Right lobe of liver (tissue), 6 donors: ENCODE measurements at regions not wholly inside any gene's neighbourhood (a gene's known extent, or its start where the extent isn't known, plus 50 kb on each side); places are given as distances from the start of the nearest gene placed in this dataset.

Experiments
- ATAC-seq, 4 donors: fragments of 200-7000 bp; cut with Tn5 transposase; one replicate each; pipeline ENCODE4 v1.9.1; 2020; ENCODE audit warnings: mild to moderate bottlenecking in 4 of 4, moderate library complexity in 4 of 4
- DNase-seq, 3 donors: peaks; one replicate each; pipeline ENCODE4 v3.0.0-alpha.2; 2020
- H3K27ac ChIP-seq, 3 donors: fragments of 200-600 bp; one replicate each; pipeline ENCODE4 v1.8.0; 2022
- H3K27me3 ChIP-seq, 2 donors: fragments of 200-600 bp; one replicate each; pipeline ENCODE4 v1.8.0; 2022
- H3K36me3 ChIP-seq, 4 donors: fragments of 200-600 bp; sonication (generic) in 1 of 4; one replicate each; pipeline versions ENCODE4 v1.5.1 to v1.8.0; 2017 to 2022; ENCODE audit warnings: control low read depth in 1 of 4
- H3K4me1 ChIP-seq, 4 donors: fragments of 200-600 bp; sonication (generic) in 1 of 4; one replicate each; pipeline versions ENCODE4 v1.5.1 to v1.8.0; 2017 to 2022; ENCODE audit warnings: control low read depth in 1 of 4
- H3K4me3 ChIP-seq, 3 donors: fragments of 200-600 bp; one replicate each; pipeline ENCODE4 v1.8.0; 2022
- H3K9me3 ChIP-seq, 4 donors: fragments of 200-600 bp; sonication (generic) in 1 of 4; one replicate each; pipeline versions ENCODE4 v1.5.1 to v1.8.0; 2017 to 2022; ENCODE audit warnings: control low read depth in 1 of 4
- POLR2A ChIP-seq: fragments of 450-650 bp; IDR thresholded peaks from one replicate; pipeline ENCODE4 v1.6.1; 2017; ENCODE audit warnings: antibody characterized with exemption, mild to moderate bottlenecking
- WGBS: methylation state at CpG from one replicate; pipeline ENCODE4 v1.1.6; 2018; ENCODE audit warnings: low coverage, low lambda C conversion rate; ENCODE audit not compliant: insufficient coverage; ENCODE audit errors: missing lambda C conversion rate; 5-methylcytosine and 5-hydroxymethylcytosine counted together
- intact Hi-C, 2 donors: fragments of 100-400 bp; cut with DNase I; formaldehyde crosslinking; loops; one replicate each; pipeline versions ENCODE4 v1.11.2 to v1.14.1; 2022
- TF ChIP-seq, protein P1 (sequence below), 4 donors: fragments of 200-600 bp in 3 of 4; fragments of 450-650 bp in 1 of 4; IDR thresholded peaks; one replicate each; pipeline versions ENCODE4 v1.5.1 to v1.8.0; 2016 to 2022; ENCODE audit warnings: antibody characterized with exemption in 4 of 4, mild to moderate bottlenecking in 2 of 4
- donor health status: DM: no; HTN: yes; CAD: no.
- donor health status: DM: no; HTN: no; CAD: no.
- donor health status: DM: no; HTN: no; CAD: no.
- donor health status: DM: no; HTN: yes; CAD: no.
- donor health status: DM: no; HTN: yes; CAD: no.

DNA sequence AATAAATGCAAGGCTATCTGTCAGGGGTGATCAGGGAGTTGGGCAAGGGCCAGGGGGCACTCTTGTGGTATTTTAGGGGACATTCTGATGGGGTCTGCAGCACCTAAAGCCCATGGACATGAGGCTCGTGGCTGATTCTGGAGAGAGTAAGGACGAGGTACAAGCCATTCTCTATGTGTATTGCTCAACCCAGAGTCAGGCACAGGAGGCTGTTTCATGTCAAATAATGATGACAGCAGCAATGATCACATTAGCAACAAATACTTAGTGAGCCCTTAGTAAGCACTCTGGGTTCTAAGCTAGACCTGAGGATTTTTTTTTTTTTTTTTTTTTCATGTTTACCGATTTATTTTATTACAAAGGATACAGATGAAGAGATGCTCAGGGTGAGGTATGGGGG, 83.5 kb upstream of the THY1 start:
- H3K27ac ChIP-seq = no peak overlapping the region
- no peaks in the 10 kb centered on the region for H3K9me3 ChIP-seq
- intact Hi-C loops = no loop called here

DNA sequence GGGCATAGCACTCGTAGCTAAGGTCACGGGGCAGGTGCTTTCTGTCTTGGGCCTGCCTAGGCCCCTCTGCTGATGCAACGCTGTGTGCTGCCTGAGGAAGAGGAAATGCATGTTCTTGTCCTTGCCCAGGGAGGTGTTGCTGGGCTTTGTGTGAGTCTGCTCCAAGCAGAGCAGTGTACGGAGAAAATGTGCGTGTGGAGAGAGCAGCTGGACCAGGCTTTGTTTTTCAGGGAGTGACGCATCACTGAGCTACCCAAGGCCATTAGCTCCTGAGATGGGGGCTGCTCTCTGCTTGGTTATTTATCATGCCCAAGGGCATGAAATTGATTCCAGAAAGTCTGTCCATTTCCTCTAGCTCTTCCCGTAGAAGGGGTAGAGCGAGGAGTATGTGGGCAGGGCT, 82.9 kb upstream of the THY1 start:
- ATAC-seq = no peak
- Histone ChIP-seq H3K4me1 (no peaks in the 10 kb centered on the region), H3K27me3 (no peaks in the 10 kb centered on the region), H3K9me3 (no peaks in the 10 kb centered on the region), H3K4me3 (no peak overlapping the region), H3K27ac (no peak overlapping the region), H3K36me3 (no peaks in the 10 kb centered on the region)
- 90% methylated on average over 2 of the region's 8 CpGs for WGBS
- TF ChIP-seq, protein P1, sequence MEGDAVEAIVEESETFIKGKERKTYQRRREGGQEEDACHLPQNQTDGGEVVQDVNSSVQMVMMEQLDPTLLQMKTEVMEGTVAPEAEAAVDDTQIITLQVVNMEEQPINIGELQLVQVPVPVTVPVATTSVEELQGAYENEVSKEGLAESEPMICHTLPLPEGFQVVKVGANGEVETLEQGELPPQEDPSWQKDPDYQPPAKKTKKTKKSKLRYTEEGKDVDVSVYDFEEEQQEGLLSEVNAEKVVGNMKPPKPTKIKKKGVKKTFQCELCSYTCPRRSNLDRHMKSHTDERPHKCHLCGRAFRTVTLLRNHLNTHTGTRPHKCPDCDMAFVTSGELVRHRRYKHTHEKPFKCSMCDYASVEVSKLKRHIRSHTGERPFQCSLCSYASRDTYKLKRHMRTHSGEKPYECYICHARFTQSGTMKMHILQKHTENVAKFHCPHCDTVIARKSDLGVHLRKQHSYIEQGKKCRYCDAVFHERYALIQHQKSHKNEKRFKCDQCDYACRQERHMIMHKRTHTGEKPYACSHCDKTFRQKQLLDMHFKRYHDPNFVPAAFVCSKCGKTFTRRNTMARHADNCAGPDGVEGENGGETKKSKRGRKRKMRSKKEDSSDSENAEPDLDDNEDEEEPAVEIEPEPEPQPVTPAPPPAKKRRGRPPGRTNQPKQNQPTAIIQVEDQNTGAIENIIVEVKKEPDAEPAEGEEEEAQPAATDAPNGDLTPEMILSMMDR (IDR thresholded peaks at IDR 0.05) = no peak
- TF ChIP-seq POLR2A = no peak
- intact Hi-C loops = no loop called here
- no peak for DNase-seq

More for the DNA sequence above, 83.5 kb upstream of the THY1 start:
- H3K27me3 ChIP-seq = no peaks in the 10 kb centered on the region
- H3K4me1 ChIP-seq = no peaks in the 10 kb centered on the region
- ATAC-seq (no peak), DNase-seq (no peak)
- 50% methylated on average over 2 of the region's 3 CpGs for WGBS
- H3K36me3 ChIP-seq = no peaks in the 10 kb centered on the region
- TF ChIP-seq, protein P1 (IDR thresholded peaks at IDR 0.05) = no peak
- TF ChIP-seq POLR2A = no peak
- no peak overlapping the region for H3K4me3 ChIP-seq

DNA sequence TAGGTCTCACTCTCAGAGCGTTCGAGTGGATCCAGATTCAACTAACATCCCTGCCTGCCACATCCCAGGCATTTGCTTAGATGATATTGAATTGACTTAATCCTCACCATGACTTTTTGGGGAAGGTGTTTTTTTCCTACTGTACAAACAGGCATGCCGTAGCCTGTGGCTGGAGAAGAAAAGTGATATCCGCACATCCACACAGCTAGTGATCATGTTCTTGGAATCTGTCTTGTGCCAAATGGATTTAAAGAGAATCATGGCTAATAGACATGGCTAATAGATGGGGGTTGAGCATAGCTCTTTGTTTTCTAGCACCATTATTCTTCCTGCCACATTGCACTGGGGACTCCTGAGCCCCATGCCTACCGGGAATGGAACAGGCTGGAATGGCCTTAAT, 82.1 kb upstream of the THY1 start:
- TF ChIP-seq, protein P1 (IDR thresholded peaks at IDR 0.05) = no peak
- no peak for TF ChIP-seq POLR2A
- intact Hi-C loops = no loop called here

DNA sequence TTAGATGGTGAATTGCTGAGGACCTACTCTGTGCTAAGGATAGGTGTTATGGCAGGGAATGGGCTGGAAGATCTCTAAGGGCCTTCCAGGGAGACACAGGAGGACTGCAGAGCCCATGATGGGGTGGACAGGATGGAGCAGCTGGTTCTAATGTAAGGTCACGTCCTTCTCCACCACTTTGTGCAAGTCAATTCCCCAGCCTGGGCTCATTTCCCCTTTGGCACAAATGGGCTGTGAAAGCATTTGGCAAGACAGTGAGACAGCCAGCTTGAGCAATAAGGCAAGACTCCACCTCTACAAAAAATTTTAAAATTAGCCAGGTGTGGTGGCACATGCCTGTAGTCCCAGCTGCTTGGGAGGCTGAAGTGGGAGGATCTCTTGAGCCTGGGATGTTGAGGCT, 81.4 kb upstream of the THY1 start:
- no peak for TF ChIP-seq POLR2A
- TF ChIP-seq, protein P1 (IDR thresholded peaks at IDR 0.05) = no peak
- no peaks in the 10 kb centered on the region for H3K9me3 ChIP-seq
- ATAC-seq = no peak
- no peak overlapping the region for H3K27ac ChIP-seq
- H3K27me3 ChIP-seq = no peaks in the 10 kb centered on the region
- no CpG with 5 or more reads among the region's 1 CpG for WGBS
- no peak for DNase-seq
- H3K4me1 ChIP-seq = no peaks in the 10 kb centered on the region
- intact Hi-C loops = no loop called here
- no peak overlapping the region for H3K4me3 ChIP-seq
- no peaks in the 10 kb centered on the region for H3K36me3 ChIP-seq

More for the DNA sequence above, 82.1 kb upstream of the THY1 start:
- WGBS = 89% methylated on average over 3 of the region's 5 CpGs
- Histone ChIP-seq H3K36me3 (no peaks in the 10 kb centered on the region), H3K27ac (no peak overlapping the region), H3K4me3 (no peak overlapping the region), H3K27me3 (no peaks in the 10 kb centered on the region), H3K9me3 (no peaks in the 10 kb centered on the region), H3K4me1 (no peaks in the 10 kb centered on the region)
- DNase-seq (no peak), ATAC-seq (no peak)

DNA sequence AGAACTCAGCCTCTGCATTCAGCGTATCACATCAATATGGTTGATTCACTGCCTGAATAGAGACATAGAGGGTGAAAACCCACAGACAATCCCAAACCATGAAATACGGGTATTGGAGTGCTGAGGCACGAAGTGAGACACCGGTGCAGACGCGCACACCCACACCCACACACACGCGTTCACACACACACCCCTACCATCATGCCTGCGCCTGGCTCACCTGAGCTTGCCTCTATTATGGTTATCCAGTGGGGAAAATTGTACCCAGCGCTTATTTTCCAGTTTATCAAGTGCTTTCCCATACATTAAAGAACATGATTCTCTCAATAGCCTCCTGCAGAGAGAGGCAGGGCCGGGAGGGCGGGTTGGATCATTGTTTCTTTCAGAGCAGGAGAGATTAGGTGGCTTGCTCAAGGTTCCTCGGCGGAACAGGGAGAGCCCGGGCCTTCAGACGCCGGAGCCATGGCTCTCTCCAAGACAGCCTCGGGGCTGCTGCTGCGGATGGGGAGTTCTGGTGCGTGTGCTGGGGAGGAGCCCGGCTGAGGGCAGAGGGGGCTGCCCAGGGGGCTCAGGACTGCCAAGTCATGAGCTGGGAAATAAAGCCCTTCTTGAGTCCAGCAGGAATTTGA, 78.9 kb upstream of the THY1 start:
- Histone ChIP-seq H3K4me1 (no peaks in the 10 kb centered on the region), H3K27ac (no peak overlapping the region), H3K4me3 (no peak overlapping the region), H3K9me3 (no peaks in the 10 kb centered on the region), H3K27me3 (no peaks in the 10 kb centered on the region), H3K36me3 (no peaks in the 10 kb centered on the region)
- intact Hi-C loops = no loop called here
- ATAC-seq (no peak), DNase-seq (no peak)
- TF ChIP-seq, protein P1 (IDR thresholded peaks at IDR 0.05) = no peak
- TF ChIP-seq POLR2A = no peak
- 62% methylated on average over 11 of the region's 21 CpGs for WGBS
